Heart left ventricle (tissue), 13 donors: ENCODE measurements at regions not wholly inside any gene's neighbourhood (a gene's known extent, or its start where the extent isn't known, plus 50 kb on each side); places are given as distances from the start of the nearest gene placed in this dataset.

Source experiments
- POLR2A ChIP-seq, 2 donors: fragments of 450-650 bp; IDR thresholded peaks; one replicate each; pipeline ENCODE4 v1.6.1; 2017; ENCODE audit warnings: antibody characterized with exemption in 2 of 2, mild to moderate bottlenecking in 2 of 2, moderate library complexity in 2 of 2
- TF ChIP-seq, protein P1 (sequence below), 12 donors: fragments of 200-600 bp; sonication (generic) in 4 of 12; IDR thresholded peaks; one replicate each; pipeline versions ENCODE4 v1.5.0 to v1.8.0; 2018 to 2022; ENCODE audit warnings: antibody characterized with exemption in 12 of 12, mild to moderate bottlenecking in 5 of 12
- donor health status: ischemic (EF 13 %, LVEDD 7.1; RV severe dilation, severe dysfunction).
- donor health status: DM: no; HTN: yes; CAD: no.
- donor health status: DM: no; HTN: no; CAD: no.
- donor health status: ischemic (EF 25% LVEDD 6.9; RV normal size, moderate dysfunction).
- donor health status: ischemic (EF 25% LVEDD 5.7; RV mildly dilated, moderate dysfunction).
- donor health status: ischemic (EF 35%, LVEDD 5.7; RV mildly dilated, moderate dysfunction).
- donor health status: nonischemic (EF 11% LVEDD 7.7; RV severe dilation, severe dysfunction).
- donor health status: DM: yes; HTN: yes; CAD: no.
- donor health status: PGD.
- donor health status: ischemic (EF 29% LVEDD 5.4; RV normal size, mild dysfunction).
- donor health status: nonischemic (EF 23%, LVEDD 6.1; RV moderate dilation, normal function).

DNA sequence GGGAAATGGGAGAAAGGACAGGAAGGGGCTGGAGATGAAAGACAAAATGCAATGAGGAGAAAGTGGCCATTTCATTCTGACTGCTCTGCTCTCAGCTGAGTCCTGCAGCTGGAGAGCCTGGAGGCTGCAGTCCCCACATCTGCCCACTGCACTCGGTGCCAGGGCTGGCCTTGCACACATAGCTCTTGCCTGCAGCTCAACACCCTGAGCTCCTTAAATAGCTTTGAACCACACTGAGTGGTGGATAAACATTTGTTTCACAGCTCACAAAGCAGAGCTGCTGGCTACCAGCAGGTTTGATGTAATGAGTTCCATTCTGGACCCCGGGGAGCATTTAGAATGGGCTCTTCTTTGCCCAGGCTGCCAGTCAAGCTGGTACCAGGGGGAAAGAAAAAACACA lies 426.1 kb upstream of the CADM1 start:
- TF ChIP-seq, protein P1, sequence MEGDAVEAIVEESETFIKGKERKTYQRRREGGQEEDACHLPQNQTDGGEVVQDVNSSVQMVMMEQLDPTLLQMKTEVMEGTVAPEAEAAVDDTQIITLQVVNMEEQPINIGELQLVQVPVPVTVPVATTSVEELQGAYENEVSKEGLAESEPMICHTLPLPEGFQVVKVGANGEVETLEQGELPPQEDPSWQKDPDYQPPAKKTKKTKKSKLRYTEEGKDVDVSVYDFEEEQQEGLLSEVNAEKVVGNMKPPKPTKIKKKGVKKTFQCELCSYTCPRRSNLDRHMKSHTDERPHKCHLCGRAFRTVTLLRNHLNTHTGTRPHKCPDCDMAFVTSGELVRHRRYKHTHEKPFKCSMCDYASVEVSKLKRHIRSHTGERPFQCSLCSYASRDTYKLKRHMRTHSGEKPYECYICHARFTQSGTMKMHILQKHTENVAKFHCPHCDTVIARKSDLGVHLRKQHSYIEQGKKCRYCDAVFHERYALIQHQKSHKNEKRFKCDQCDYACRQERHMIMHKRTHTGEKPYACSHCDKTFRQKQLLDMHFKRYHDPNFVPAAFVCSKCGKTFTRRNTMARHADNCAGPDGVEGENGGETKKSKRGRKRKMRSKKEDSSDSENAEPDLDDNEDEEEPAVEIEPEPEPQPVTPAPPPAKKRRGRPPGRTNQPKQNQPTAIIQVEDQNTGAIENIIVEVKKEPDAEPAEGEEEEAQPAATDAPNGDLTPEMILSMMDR (IDR thresholded peaks at IDR 0.05): no peak
- TF ChIP-seq POLR2A (IDR thresholded peaks at IDR 0.05): no peak
